Liver (tissue), 3 donors: ENCODE measurements at regions not wholly inside any gene's neighbourhood (a gene's known extent, or its start where the extent isn't known, plus 50 kb on each side); places are given as distances from the start of the nearest gene placed in this dataset.

Experiments
- CTCF ChIP-seq: fragments of 150-350 bp; IDR thresholded peaks from 2 replicates; pipeline ENCODE4 v1.5.1; 2017; ENCODE audit warnings: improper control_type of control experiment, low read depth, low read length; ENCODE audit not compliant: missing input control
- EGR1 ChIP-seq, 2 donors: IDR thresholded peaks; 2 replicates each; pipeline ENCODE4 v1.6.1; 2016 to 2018; ENCODE audit warnings: antibody characterized with exemption in 2 of 2, low read depth in 2 of 2
- MAX ChIP-seq: IDR thresholded peaks from 2 replicates; pipeline ENCODE4 v1.6.1; 2016; ENCODE audit warnings: antibody characterized with exemption
- RAD21 ChIP-seq, 2 donors: IDR thresholded peaks; 2 replicates each; pipeline ENCODE4 v1.6.1; 2016; ENCODE audit warnings: antibody characterized with exemption in 2 of 2, mild to moderate bottlenecking in 2 of 2
- REST ChIP-seq: IDR thresholded peaks from 2 replicates; pipeline ENCODE4 v1.6.1; 2016; ENCODE audit warnings: antibody characterized with exemption, mild to moderate bottlenecking
- SP1 ChIP-seq: IDR thresholded peaks from 2 replicates; pipeline ENCODE4 v1.6.1; 2018; ENCODE audit warnings: antibody characterized with exemption, mild to moderate bottlenecking
- TAF1 ChIP-seq: conservative IDR thresholded peaks from 2 replicates; pipeline ENCODE4 v1.6.1; 2016; ENCODE audit warnings: antibody characterized with exemption, mild to moderate bottlenecking
- YY1 ChIP-seq: IDR thresholded peaks from 2 replicates; pipeline ENCODE4 v1.6.1; 2016; ENCODE audit warnings: antibody characterized with exemption, mild to moderate bottlenecking
- donor health status: healthy.
- donor health status: healthy.

- TF ChIP-seq CTCF (no peak), MAX (no peak), TAF1 (no peak), SP1 (no peak), REST (no peak), YY1 (no peak), RAD21 (IDR thresholded peaks at IDR 0.05) (no peak), EGR1 (IDR thresholded peaks at IDR 0.05; ENCODE audit: low read depth in 2 of 2) (no peak)
Measured at GRCh38 chr2:221216636-221217035, 355.5 kb downstream of the EPHA4 start.
